ENCODE measurements at regions not wholly inside any gene's neighbourhood (a gene's known extent, or its start where the extent isn't known, plus 50 kb on each side); places are given as distances from the start of the nearest gene placed in this dataset.
"Not testable (repeated sequence)": the region's sequence is repeated elsewhere in the genome, so short reads cannot be mapped to it uniquely, and the experiment has no call there.

DNA sequence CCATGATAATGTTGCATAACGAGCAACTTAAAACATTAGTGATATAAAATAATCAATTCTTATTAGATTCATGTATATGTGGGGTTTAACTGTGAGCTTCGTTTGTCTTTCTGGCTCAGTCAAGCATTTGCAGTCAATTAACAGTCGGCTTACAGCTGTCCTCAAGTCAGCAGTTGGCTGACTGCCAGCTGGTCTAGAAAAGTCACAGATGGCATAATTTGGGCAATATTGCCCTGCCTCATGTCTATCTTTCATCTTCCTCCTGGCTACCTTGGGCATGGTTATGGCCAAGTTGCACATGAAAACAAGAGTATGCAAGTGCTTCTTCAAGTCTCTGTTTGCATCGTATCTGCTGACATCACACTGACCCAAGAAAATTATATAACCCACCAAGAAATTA, 186.1 kb upstream of the ZWINT start:
- DNase-seq: no peak

DNA sequence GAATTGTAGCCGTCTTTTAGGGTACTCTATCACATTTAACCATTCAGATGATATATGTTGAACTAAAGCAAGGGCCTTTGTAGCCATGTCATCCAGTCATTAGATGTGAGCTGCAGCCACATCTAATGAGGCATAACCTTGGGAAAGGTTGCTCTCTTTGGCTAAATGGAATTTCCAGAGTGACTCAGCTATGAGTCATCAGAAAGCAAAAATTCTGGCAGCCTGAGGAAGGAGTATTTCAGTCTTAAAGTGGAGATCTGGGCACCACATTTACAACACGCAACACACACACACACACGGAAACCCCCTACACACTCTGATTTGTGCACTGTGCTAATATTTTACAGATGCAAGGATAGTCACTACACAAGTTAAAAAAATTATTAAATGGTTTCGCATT, 176.9 kb upstream of the ZWINT start:
- DNase-seq: peak; percentile 19

GRCh38 chr10:56522166-56522565, 161.1 kb upstream of the ZWINT start:
- no peak for DNase-seq

DNA sequence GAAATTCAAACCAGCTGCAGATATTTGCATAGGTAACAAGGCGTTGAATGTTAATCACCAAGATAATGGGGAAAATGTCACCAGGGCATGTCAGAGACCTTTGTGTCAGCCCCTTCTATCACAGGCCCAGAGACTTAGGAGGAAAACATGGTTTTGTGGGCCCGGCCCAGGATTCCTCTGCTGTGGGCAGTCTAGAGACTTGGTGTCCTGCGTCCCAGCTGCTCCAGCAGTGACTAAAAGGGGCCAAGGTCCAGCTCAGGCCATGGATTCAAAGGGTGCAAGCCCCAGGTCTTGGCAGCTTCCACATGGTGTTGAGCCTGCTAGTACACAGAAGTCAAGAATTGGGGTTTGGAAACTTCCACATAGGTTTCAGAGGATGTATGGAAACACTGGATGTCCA, 147.5 kb upstream of the ZWINT start:
- no peak for DNase-seq

GRCh38 chr10:56507033-56507432, 146.0 kb upstream of the ZWINT start:
- no peak for DNase-seq

- no peak for DNase-seq
Observed at GRCh38 chr10:56505555-56505954, 144.5 kb upstream of the ZWINT start.

DNA sequence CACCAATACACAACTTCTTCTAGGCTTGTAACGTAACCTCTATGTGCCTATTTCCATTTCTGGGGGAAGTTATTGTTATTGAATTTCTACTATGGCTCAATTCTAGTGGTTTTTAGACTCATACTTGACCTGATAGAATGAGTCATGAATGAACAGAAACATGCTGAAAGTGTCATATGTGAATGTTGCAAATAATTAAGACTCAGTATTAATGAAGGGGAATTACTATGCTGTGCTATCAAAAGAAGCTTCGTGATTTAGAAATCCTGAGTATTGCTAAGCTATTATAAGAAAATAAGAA, 135.1 kb upstream of the ZWINT start:
- DNase-seq: no peak

- no peak for DNase-seq
Observed at GRCh38 chr10:56487746-56488145, 126.7 kb upstream of the ZWINT start.

GRCh38 chr10:56481521-56482091, 120.5 kb upstream of the ZWINT start:
- no peak for DNase-seq

DNA sequence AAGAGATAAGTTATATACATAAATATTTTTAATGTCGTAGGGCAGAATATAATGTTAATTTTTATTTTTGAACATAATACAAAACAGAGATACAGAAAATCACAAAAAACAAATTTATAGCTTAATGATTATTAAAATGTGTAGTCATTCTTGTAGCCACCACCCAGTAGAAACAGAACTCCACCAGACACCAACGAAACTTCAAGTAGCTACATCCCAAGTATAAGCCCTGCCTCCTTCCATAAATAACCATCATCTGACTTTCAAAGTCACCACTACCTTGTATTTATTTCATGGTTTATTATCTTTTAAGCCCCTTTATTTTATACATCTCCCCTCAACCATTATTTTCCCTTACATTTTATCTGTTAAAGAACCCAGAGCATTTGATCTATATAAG, 111.9 kb upstream of the ZWINT start:
- no peak for DNase-seq

DNA sequence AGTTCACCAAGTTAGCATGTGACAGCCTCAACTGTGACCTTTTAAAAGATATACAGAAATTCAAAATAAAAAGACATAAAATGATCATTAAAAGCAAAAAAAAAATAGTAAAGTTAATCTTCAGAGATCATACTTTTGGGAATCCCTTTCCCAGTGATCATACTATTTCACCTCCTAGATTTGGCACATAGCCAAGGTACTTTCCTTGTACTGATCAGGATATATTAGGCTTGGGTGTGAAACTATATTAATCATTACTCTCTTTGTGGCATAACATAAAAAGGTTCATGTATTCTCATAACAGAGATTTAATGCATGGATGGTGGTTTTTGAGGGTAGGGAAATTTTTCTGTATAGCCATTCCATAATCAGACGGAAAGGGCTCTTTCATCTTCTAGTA, 109.6 kb upstream of the ZWINT start:
- no peak for DNase-seq

DNA sequence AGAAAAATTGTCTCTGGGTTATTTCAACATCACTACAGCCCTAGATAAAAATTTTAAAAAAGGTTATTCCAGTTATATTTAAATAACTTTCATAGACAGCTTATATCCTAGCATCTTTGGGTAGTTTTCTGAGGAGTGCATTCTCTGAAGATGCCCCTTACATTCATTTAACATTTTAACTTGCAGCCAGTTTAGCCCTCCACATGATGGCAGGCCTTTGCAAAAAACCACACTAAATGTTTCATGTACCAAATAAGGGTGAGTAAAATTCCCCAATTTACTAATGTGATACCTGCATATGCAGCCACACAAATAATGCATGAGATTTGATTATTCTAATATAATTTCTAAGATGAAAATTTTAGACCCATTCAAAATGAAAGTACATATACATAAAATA, 108.4 kb upstream of the ZWINT start:
- DNase-seq: peak; percentile 28

- no peak for DNase-seq
Observed at GRCh38 chr10:56466005-56466404, 104.9 kb upstream of the ZWINT start.

- peak; percentile 80 for DNase-seq
Observed at GRCh38 chr10:56449770-56450169, 88.7 kb upstream of the ZWINT start.

DNA sequence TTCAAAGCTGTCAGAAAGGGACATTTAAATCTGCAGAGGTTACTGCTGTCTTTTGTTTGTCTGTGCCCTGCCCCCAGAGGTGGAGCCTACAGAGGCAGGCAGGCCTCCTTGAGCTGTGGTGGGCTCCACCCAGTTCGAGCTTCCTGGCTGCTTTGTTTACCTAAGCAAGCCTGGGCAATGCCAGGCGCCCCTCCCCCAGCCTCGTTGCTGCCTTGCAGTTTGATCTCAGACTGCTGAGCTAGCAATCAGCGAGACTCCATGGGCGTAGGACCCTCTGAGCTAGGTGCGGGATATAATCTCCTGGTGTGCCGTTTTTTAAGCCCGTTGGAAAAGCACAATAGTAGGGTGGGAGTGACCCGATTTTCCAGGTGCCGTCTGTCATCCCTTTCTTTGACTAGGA, 86.6 kb upstream of the ZWINT start:
- not testable (repeated sequence) for DNase-seq

DNA sequence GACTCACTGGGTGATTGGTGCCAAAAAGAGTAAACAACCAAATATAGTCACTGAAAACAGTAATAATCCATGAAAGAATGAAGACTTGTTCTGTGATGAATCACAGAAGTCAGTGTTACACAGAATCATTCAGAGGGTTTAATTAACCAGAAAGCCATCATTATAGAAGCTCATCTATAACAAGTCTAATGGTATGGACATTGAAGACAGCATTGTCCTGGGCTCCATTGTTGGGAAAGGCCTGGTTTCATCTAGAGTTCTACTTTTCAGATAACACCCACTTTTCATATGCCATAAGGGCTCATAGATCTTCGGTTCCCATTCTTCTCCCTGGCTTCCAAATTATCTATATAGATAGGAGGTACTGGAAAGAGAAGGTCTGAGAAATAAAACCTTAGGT, 80.3 kb upstream of the ZWINT start:
- not testable (repeated sequence) for DNase-seq
